Caco-2 (cell line): ENCODE measurements at regions not wholly inside any gene's neighbourhood (a gene's known extent, or its start where the extent isn't known, plus 50 kb on each side); places are given as distances from the start of the nearest gene placed in this dataset.

ENCODE experiments used
- BruUV-seq: library from RNA; stranded (reverse); fragments of 400-500 nt; replicated peaks from 2 replicates; lab custom pipeline; 2021; lab: Mats Ljungman, UMichigan
- CTCF ChIA-PET: fragments of 300-600 bp; sonication (Branson Sonifier 250); formaldehyde crosslinking; loops from one replicate; lab custom pipeline; 2022; ENCODE audit warnings: antibody characterized with exemption; lab: Charles Lee
- POLR2A ChIA-PET: fragments of 300-600 bp; sonication (Branson Sonifier 250); formaldehyde crosslinking; loops from one replicate; lab custom pipeline; 2022; ENCODE audit warnings: antibody characterized with exemption; lab: Charles Lee
- DNase-seq, 2 experiments: peaks; one replicate each; pipeline versions ENCODE4 v3.0.0 to v3.0.0-alpha.2; 2020 to 2022
- H3K27me3 ChIP-seq: replicated peaks from 2 replicates; pipeline ENCODE4 v1.6.0; 2011; ENCODE audit warnings: low read length; ENCODE audit not compliant: control insufficient read depth, insufficient read depth
- H3K36me3 ChIP-seq: 2 replicates; pipeline ENCODE4 v1.5.1; 2011; ENCODE audit warnings: low read length; ENCODE audit not compliant: control insufficient read depth, insufficient read depth
- H3K4me1 ChIP-seq: fragments of 250-450 bp; sonication (Bioruptor Pico); 2 replicates; pipeline ENCODE4 v1.5.1; 2020; ENCODE audit warnings: mild to moderate bottlenecking
- H3K4me3 ChIP-seq: 2 replicates; pipeline ENCODE4 v1.5.1; 2011; ENCODE audit warnings: low read depth, mild to moderate bottlenecking, control low read depth, low read length
- H3K9me3 ChIP-seq: fragments of 250-450 bp; sonication (Bioruptor Pico); 2 replicates; pipeline ENCODE4 v1.5.1; 2020; ENCODE audit warnings: mild to moderate bottlenecking, moderate library complexity
- H3K27ac Mint-ChIP-seq: one replicate; pipeline ENCODE4 v1.8.0; 2022; ENCODE audit warnings: mixed read lengths; ENCODE audit not compliant: unreplicated experiment
- H3K27me3 Mint-ChIP-seq: one replicate; pipeline ENCODE4 v1.8.0; 2022; ENCODE audit warnings: mixed read lengths; ENCODE audit not compliant: insufficient read depth, unreplicated experiment
- H3K36me3 Mint-ChIP-seq: one replicate; pipeline ENCODE4 v1.8.0; 2022; ENCODE audit warnings: mild to moderate bottlenecking, mixed read lengths; ENCODE audit not compliant: insufficient read depth, unreplicated experiment
- H3K4me1 Mint-ChIP-seq: one replicate; pipeline ENCODE4 v1.8.0; 2022; ENCODE audit warnings: low read depth, mixed read lengths; ENCODE audit not compliant: unreplicated experiment
- H3K4me3 Mint-ChIP-seq: one replicate; pipeline ENCODE4 v1.8.0; 2022; ENCODE audit warnings: mild to moderate bottlenecking, moderate library complexity, mixed read lengths; ENCODE audit not compliant: unreplicated experiment
- H3K9me3 Mint-ChIP-seq: one replicate; pipeline ENCODE4 v1.8.0; 2022; ENCODE audit warnings: mixed read lengths; ENCODE audit not compliant: unreplicated experiment
- CTCF ChIP-seq, 2 experiments: fragments of 200-600 bp in 1 of 2; IDR thresholded peaks; 1 replicate in 1 of 2; 2 replicates in 1 of 2; pipeline versions ENCODE4 v1.5.1 to v1.8.0; 2011 to 2022; ENCODE audit warnings: antibody characterized with exemption in 1 of 2, control low read depth in 1 of 2, inconsistent platforms in 1 of 2, low read depth in 1 of 2, low read length in 1 of 2, mild to moderate bottlenecking in 1 of 2, moderate library complexity in 1 of 2; ENCODE audit not compliant: insufficient read depth in 1 of 2, severe bottlenecking in 1 of 2, unreplicated experiment in 1 of 2
- intact Hi-C: fragments of 100-400 bp; cut with micrococcal nuclease; formaldehyde crosslinking; loops from one replicate; pipeline ENCODE4 v1.10.0; 2022; ENCODE audit not compliant: unreplicated experiment

- no peak for DNase-seq
- Mint-ChIP-seq H3K4me1 (no peaks in the 10 kb centered on the region), H3K27me3 (no peaks in the 10 kb centered on the region), H3K4me3 (no peak overlapping the region), H3K36me3 (no peaks in the 10 kb centered on the region), H3K9me3 (no peaks in the 10 kb centered on the region), H3K27ac (no peak overlapping the region)
- POLR2A ChIA-PET = no interaction called here
- Histone ChIP-seq H3K4me1 (no peaks in the 10 kb centered on the region), H3K27me3 (no peaks in the 10 kb centered on the region), H3K36me3 (no peaks in the 10 kb centered on the region), H3K4me3 (no peak overlapping the region), H3K9me3 (no peaks in the 10 kb centered on the region)
- no peak for TF ChIP-seq CTCF (IDR thresholded peaks at IDR 0.05; ENCODE audit: insufficient read depth in 1 of 2, low read depth in 1 of 2, low read length in 1 of 2, severe bottlenecking in 1 of 2, unreplicated experiment in 1 of 2)
- CTCF ChIA-PET = no interaction called here
- intact Hi-C loops = no loop called here
- no TSS peak for BruUV-seq
These were observed 826.3 kb upstream of the SALL3 start for GRCh38 chr18:78153362-78153761.

GRCh38 chr18:78154444-78154843 is 825.2 kb upstream of the SALL3 start:
- Histone ChIP-seq H3K9me3 (no peaks in the 10 kb centered on the region), H3K4me1 (no peaks in the 10 kb centered on the region), H3K27me3 (no peaks in the 10 kb centered on the region), H3K36me3 (no peaks in the 10 kb centered on the region), H3K4me3 (no peak overlapping the region)
- intact Hi-C loops = no loop called here
- no peak for TF ChIP-seq CTCF (IDR thresholded peaks at IDR 0.05; ENCODE audit: insufficient read depth in 1 of 2, low read depth in 1 of 2, low read length in 1 of 2, severe bottlenecking in 1 of 2, unreplicated experiment in 1 of 2)
- no peak for DNase-seq
- H3K27me3 Mint-ChIP-seq = no peaks in the 10 kb centered on the region
- POLR2A ChIA-PET = no interaction called here
- BruUV-seq = no TSS peak
- no peaks in the 10 kb centered on the region for H3K4me1 Mint-ChIP-seq
- H3K9me3 Mint-ChIP-seq = no peaks in the 10 kb centered on the region
- H3K4me3 Mint-ChIP-seq = no peak overlapping the region
- H3K27ac Mint-ChIP-seq = no peak overlapping the region
- CTCF ChIA-PET = no interaction called here
- no peaks in the 10 kb centered on the region for H3K36me3 Mint-ChIP-seq

GRCh38 chr18:78154853-78155252 is 824.8 kb upstream of the SALL3 start:
- H3K9me3 ChIP-seq = no peaks in the 10 kb centered on the region
- no peak overlapping the region for H3K4me3 ChIP-seq
- no peak for DNase-seq
- H3K27ac Mint-ChIP-seq = no peak overlapping the region
- no peak overlapping the region for H3K4me3 Mint-ChIP-seq
- intact Hi-C loops = no loop called here
- ChIA-PET POLR2A (no interaction called here), CTCF (no interaction called here)
- no peaks in the 10 kb centered on the region for H3K9me3 Mint-ChIP-seq
- BruUV-seq = no TSS peak
- H3K36me3 Mint-ChIP-seq = no peaks in the 10 kb centered on the region
- H3K4me1 Mint-ChIP-seq = no peaks in the 10 kb centered on the region
- no peaks in the 10 kb centered on the region for H3K36me3 ChIP-seq
- H3K4me1 ChIP-seq = no peaks in the 10 kb centered on the region
- no peaks in the 10 kb centered on the region for H3K27me3 ChIP-seq
- TF ChIP-seq CTCF (IDR thresholded peaks at IDR 0.05; ENCODE audit: insufficient read depth in 1 of 2, low read depth in 1 of 2, low read length in 1 of 2, severe bottlenecking in 1 of 2, unreplicated experiment in 1 of 2) = no peak
- no peaks in the 10 kb centered on the region for H3K27me3 Mint-ChIP-seq
